ENCODE measurements at regions not wholly inside any gene's neighbourhood (a gene's known extent, or its start where the extent isn't known, plus 50 kb on each side); places are given as distances from the start of the nearest gene placed in this dataset.

DNA sequence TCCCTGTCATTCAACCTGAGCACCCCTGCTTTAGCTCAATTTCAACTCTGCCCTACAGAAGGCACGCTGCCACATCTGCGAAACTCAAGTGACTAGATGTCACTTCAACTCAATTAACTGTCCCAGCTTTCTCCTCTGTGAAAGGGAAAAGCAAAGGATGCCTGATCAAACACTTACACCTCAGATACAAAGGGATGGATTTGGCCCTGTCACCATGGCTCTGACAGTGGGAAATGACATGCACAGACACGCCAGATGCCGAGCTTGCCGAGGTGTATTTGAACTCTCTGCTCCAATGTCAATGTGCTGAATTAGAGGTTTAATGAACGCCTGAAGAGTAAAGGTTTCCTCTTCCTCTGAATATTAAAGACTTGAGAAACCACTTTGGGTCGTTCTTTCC, 481.1 kb downstream of the CBLN2 start:
- FAIRE-seq: no peak

GRCh38 chr18:72058851-72059250, 485.3 kb downstream of the CBLN2 start:
- FAIRE-seq: no peak

DNA sequence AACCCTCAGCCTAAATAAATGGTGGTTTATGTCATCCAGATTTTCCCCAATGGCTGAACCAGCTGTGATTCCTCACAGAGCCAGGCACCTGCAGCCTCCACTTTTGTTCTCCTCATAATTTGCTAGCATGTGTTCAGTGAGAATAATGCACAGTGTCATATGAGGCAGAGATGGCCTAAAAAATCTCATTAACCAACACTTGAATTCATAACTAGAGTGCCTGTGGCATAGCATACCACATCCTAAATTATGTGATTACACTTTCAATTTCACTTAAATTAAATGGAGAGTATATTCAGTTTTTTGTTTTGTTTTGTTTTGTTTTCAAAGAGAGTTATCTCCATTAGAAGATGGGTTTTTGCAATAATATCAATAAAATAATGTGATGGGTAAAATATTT, 488.0 kb downstream of the CBLN2 start:
- FAIRE-seq: no peak

DNA sequence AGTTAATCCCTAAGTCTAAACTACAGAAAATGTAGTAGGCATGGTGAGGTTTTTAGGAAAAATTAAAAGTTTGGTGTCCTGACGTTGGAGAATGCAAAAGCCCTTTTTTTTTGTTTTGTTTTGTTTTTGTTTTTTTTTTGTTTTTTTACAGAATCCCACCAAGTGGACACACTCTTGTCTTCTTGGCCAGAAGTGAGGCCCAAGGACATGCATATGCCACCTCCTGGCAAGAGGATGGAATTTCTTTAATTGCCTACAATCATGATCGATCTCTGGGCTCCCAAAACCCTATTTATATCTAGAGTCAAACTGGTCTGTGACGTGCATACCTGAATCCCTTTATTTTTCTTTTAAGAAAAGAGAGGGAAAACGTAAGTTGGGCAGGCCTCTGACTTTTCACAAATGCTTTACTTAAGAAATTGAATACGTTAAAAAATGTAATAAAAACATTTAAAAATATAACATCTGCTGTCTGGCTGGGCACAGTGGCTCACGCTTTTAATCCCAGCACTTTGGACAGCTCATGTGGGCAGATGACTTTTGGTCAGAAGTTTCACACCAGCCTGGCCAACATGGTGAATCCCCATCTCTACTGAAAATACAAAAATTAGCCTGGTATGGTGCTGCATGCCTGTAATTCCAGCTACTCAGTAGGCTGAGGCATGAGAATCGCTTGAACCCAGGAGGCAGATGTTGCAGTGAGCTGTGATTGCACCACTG, 502.7 kb downstream of the CBLN2 start:
- no peak for FAIRE-seq

DNA sequence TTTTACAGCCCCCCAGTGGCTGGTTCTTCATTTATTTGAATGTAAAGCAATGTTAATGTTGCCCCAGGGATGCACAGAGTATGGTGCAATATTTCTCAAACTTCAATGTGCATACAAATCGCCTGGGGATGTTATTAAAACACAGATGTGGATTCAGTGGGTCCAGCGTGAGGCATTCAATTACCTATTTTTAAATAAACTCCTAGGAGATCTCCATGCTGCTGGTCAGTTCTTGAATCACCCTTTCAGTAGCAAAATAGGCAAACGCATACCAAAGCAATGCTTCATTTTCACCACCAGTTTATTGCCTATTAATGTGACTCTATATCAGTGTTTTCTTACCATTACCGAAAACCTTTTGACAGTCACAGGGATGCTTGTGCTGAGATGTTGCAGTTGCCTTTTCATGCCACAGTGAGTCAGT, 530.7 kb downstream of the CBLN2 start:
- no peak for FAIRE-seq

GRCh38 chr18:71998547-71999097, 545.5 kb downstream of the CBLN2 start:
- FAIRE-seq: no peak

- FAIRE-seq: no peak
Measured at GRCh38 chr18:71995904-71996465, 548.2 kb downstream of the CBLN2 start.

DNA sequence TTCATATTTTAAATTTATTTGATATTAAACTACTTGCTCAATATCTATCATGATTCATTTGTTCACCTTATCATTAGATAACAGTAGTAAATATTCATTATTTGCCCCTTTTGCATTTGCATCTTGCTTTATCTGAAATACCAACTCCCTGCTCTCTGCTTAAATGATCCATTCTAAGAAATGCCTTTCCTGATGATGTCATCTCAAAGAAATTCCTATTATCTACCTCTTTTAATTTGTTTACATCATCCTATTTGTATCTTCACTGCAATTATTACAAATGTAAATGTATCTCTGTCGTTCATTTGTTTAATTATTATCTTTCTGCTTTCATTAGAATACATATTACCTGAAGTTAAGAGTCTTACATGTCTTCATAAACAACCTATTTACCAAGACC, 549.9 kb downstream of the CBLN2 start:
- no peak for FAIRE-seq

GRCh38 chr18:71989616-71990015, 554.5 kb downstream of the CBLN2 start:
- FAIRE-seq: no peak

DNA sequence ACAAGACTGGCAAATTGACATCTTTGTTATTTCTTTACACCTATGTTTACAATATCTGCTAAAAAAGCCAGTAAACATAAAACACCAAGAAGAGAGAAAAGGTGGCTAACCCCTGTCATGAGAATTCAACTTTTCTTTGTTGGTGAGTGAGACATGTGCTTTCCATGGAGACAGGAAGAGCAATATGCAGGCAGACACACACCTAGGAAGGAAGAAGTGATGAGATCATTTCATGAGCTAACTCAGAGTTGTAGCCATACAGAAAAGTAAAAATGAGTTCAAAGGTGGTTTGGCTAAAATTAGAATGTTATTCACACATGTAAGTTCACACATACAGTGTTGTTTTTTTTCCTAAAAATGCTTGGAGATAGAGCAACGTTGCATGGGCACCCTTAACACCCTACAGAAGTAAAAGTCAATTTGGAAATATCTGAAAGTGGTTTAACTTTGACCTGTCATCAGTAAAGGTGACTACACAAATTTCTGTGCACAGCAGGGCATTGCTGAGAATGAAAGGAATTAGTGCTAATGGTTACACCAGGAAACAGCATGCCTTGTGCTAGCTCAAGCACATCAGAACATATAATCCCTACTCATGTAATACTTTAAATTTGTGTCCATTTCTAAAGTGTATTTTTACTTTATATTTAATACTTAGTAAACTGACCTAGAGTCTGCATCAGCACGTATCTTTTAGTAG, 557.6 kb downstream of the CBLN2 start:
- FAIRE-seq: no peak

DNA sequence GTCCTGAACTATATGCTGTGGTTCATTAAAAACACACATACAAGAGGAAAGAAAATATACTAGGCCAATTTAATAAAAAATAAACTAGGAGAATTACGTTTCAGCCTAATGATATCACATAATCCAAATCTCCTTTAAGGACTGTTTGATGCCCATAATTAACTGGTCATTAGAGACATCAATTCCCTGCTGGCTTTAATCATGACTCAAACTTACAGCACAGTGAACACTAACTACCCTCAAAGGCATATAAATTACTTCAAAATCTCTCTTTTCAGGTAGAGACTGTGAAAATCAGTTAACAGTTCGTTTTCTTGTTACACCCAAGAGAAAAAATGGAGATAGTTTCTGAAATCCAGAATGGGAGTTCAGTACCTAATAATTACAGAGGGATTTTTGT, 567.4 kb downstream of the CBLN2 start:
- FAIRE-seq: no peak

DNA sequence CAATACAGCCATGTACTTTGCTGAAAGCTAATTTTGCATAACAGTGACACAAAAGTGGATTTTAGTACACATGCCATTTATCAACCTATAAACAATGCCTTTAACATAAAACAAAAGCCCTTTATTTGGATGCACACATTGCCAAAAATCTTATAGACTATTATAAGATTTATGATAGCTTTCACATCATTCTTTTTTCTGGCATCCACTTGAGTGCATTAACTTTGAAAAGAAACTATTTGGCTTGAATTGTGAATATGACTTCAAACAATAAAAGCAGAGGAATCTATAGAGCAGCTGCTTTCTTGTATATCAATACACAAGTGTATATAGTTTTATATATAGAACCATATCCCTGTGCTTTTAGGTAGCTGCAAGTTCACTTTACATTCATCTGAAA, 577.4 kb downstream of the CBLN2 start:
- no peak for FAIRE-seq

GRCh38 chr18:71958605-71959004, 585.5 kb downstream of the CBLN2 start:
- no peak for FAIRE-seq

- FAIRE-seq: no peak
Measured at GRCh38 chr18:71951001-71951400, 593.1 kb downstream of the CBLN2 start.

- no peak for FAIRE-seq
Measured at GRCh38 chr18:71942433-71942832, 601.7 kb downstream of the CBLN2 start.

- FAIRE-seq: no peak
Measured at GRCh38 chr18:71939483-71939882, 604.7 kb downstream of the CBLN2 start.

DNA sequence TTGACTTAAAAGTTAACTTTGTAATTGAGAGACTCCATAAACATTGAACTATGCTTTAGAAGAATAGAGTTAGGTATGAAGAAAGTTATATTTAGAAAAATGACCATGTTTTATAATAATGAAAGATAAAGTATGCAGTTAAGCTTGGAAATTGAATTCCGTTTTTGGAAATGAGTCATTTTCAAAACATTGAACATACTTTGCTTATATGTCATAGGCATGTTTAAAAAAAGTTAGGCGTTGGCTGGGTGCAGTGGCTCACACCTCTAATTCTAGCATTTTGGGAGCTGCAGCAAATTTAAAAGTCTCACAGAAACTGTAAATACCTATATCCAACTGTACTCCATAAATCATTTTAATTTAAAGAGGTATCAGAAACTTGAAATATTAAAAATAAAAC, 607.4 kb downstream of the CBLN2 start:
- FAIRE-seq: no peak

DNA sequence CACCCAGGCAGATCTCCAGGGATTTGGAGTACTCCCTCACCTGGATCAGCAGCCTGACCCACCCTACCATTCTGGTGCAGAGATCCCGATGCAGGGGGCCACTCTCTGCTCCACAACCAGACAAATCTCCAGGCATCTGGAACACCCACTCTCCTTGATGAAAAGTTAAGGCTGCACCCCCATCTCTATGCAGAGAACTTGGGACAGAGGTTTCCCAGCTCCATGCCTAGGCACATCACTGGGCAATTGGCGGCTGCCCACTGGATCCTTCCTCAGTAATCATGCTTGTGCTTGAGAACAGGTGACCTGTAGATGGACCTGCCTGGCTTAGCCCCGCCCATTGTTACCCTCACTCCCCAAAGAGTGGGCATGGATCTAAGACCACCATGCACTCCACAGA, 624.9 kb downstream of the CBLN2 start:
- FAIRE-seq: no peak

DNA sequence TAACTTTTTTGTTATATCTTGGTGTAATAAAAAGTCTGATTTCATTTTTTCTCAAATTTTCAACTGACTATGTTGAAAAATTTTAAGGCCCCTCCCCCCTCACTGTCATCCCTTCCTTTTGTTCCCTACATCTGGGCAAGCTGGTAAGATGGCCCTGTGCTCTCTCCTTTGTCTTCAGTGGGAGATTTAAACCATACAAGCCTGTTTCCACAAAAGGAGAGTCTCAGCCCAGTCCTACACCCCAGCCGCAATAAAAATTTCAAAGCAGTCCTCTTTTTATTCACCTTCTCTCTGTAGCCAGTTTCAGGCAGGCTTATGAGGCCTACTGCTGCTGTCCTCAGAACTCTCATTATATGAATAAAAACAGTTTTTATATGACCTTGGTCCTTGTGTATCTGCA, 630.5 kb downstream of the CBLN2 start:
- FAIRE-seq: no peak

DNA sequence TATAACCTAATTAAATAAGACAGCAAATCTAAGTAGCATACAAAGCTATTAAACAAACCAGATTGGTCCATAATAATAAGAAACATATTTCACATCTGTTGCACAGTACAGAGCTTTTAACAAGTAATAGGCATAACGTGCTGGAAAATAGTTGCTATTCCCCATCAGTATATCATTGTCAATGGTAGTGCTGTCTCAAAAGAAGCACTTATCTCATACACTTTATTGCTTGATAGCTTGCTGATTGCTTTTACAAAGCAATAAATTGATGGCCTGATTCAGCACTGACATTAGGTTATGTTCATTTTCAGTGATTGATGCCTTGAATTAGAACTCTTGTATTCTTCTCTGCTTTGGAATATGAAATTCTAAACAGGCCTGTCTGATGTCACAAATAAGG, 641.7 kb downstream of the CBLN2 start:
- FAIRE-seq: no peak

GRCh38 chr18:71899707-71900472, 644.3 kb downstream of the CBLN2 start:
- no peak for FAIRE-seq

GRCh38 chr18:71899183-71899582, 645.0 kb downstream of the CBLN2 start:
- FAIRE-seq: no peak

DNA sequence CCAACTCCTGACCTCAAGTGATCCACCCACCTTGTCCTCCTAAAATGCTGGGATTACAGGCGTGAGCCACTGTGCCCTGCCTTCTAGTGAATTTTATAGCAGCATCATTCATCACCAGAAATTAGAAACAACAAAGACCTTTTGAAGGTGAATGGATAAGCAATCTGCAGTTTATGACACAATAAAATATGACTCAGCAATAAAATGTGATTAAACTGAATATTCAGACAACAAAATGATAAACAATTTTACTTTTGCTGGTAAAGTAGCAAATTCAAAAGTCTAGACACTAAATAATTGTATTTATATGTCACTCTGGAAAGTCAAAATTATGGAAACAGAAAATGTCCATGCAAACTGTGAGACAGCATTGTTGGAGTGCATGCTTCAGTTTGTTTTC, 656.6 kb downstream of the CBLN2 start:
- no peak for FAIRE-seq
